ENCODE measurements at regions not wholly inside any gene's neighbourhood (a gene's known extent, or its start where the extent isn't known, plus 50 kb on each side); places are given as distances from the start of the nearest gene placed in this dataset.

DNA sequence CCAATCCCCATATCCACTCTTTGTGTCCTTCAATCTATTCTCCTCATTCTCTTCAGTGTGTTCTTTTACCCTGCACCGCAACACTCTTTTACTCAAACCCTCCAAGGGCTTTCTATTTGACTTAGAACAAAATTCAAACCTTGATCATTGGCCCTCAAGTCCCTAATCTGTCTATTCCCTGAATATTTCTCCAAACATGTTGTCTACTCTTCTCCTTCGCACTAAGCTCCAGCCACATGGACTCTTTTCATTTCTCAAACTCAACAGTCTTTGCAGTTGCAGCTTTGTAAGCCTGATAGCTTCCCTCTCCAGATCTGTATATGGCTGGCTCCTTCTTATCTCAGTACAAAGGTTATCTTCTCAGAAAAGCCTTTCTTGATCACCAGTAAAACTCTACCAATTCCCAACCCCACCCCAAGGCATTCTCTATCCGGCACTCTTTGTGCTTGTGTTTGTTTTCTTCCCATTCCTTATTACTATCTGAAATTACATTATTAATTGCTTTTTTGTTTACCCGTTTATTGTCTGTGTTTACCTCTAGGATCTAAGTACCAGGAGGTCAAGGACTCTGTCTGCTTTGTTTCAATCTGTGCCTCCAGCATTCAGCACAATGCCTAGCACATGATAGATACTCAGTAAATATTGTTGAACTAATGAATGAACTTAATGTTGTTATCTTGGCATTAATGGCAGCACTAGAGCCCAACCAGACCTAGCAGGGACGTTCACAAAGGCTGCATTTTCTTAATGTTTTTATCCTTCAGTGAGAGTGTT is 147.4 kb downstream of the BBOX1 start:
- Histone ChIP-seq H3K4me1 (peaks cover 0 to 16% (median 5%) of the 10 kb centered on the region in 6 donors), H3K27ac (no peak overlapping the region), H3K9me3 (no peaks in the 10 kb centered on the region), H3K4me3 (no peak overlapping the region), H3K27me3 (replicated peaks in 1 of 7) (peaks cover 0 to 6% (median 0%) of the 10 kb centered on the region in 7 donors), H3K36me3 (no peaks in the 10 kb centered on the region)
- 55 to 69% (median 68%) methylated on average over 5 of the region's 5 CpGs for WGBS, 5 donors
- TF ChIP-seq POLR2A (IDR thresholded peaks at IDR 0.05) (no peak), POLR2AphosphoS5 (IDR thresholded peaks at IDR 0.05) (no peak)
- TF ChIP-seq, protein P1, sequence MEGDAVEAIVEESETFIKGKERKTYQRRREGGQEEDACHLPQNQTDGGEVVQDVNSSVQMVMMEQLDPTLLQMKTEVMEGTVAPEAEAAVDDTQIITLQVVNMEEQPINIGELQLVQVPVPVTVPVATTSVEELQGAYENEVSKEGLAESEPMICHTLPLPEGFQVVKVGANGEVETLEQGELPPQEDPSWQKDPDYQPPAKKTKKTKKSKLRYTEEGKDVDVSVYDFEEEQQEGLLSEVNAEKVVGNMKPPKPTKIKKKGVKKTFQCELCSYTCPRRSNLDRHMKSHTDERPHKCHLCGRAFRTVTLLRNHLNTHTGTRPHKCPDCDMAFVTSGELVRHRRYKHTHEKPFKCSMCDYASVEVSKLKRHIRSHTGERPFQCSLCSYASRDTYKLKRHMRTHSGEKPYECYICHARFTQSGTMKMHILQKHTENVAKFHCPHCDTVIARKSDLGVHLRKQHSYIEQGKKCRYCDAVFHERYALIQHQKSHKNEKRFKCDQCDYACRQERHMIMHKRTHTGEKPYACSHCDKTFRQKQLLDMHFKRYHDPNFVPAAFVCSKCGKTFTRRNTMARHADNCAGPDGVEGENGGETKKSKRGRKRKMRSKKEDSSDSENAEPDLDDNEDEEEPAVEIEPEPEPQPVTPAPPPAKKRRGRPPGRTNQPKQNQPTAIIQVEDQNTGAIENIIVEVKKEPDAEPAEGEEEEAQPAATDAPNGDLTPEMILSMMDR (IDR thresholded peaks at IDR 0.05 in 8 of 11, conservative IDR thresholded peaks at IDR 0.05 in 3 of 11) = no peak
- intact Hi-C loops (cut with DNase I; ENCODE audit: low total_unique reads) = no loop called here
- no peak for DNase-seq

DNA sequence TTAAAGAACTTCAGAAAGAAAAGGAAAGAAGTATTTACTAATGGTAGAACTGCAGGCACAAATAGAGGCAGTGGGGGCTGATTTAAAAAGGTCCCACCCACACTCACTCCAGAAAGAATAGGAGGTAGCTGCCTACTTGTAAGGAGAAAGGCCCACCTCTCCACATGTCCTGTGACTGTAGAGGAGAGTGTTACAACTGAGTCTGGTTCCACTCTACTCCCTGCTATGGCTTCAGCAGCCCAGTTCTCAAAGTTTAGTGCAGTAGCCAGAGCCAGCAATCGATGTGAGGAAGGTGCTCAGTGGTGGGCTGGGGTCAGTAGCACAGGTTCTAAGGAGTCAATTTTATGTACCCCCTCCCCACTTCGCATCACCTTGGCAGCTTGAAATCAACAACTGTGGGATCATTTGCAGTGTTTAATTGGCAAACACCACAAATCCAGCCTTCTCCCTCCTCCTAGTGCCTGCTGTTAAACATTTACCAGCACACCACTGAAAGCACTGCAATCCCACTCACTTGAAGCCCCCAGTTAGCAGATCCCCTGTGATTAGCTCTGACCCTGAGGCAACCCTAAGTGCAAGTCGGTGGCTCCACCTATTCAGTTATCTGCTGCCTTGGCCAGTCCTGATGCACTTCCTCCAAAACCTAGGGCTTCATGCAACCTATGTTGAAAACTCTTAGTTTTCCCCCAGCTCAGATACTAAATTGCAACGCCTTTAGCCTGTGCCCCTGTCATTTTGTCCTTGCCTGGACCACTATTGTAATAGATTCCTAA is 146.6 kb downstream of the BBOX1 start:
- H3K27ac ChIP-seq = no peak overlapping the region
- no peaks in the 10 kb centered on the region for H3K9me3 ChIP-seq
- peaks cover 0 to 6% (median 0%) of the 10 kb centered on the region in 7 donors for H3K27me3 ChIP-seq (replicated peaks in 1 of 7)
- DNase-seq = no peak
- no peaks in the 10 kb centered on the region for H3K36me3 ChIP-seq
- intact Hi-C loops (cut with DNase I; ENCODE audit: low total_unique reads) = no loop called here
- peaks cover 0 to 16% (median 5%) of the 10 kb centered on the region in 6 donors for H3K4me1 ChIP-seq
- 52 to 67% (median 65%) methylated on average over 4 of the region's 4 CpGs for WGBS, 5 donors
- no peak for TF ChIP-seq POLR2A (IDR thresholded peaks at IDR 0.05)
- TF ChIP-seq, protein P1 (IDR thresholded peaks at IDR 0.05 in 8 of 11, conservative IDR thresholded peaks at IDR 0.05 in 3 of 11) = no peak
- TF ChIP-seq POLR2AphosphoS5 (IDR thresholded peaks at IDR 0.05) = no peak
- no peak overlapping the region for H3K4me3 ChIP-seq

DNA sequence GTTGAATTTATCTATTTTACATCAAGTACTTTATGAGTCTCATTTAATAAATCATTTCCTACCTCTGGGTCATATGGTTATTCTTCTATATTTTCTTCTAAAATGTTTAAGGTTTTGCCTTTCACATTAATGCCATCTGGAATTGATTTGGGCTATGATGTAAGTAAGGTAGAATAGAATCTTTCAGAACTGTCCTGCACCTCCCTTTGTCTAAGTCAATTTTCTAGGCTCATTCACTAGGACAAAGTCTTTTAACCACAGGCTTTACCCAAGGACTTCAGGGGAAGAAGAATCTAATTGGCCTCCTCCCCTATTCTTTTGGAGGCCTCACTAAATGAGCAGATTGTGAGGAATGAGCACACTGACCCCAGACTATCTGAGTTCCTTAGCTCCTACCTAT is 146.0 kb downstream of the BBOX1 start:
- Histone ChIP-seq H3K4me1 (peaks cover 0 to 16% (median 5%) of the 10 kb centered on the region in 6 donors), H3K27me3 (replicated peaks in 1 of 7) (peaks cover 0 to 6% (median 0%) of the 10 kb centered on the region in 7 donors), H3K27ac (no peak overlapping the region), H3K4me3 (no peak overlapping the region), H3K36me3 (no peaks in the 10 kb centered on the region), H3K9me3 (no peaks in the 10 kb centered on the region)
- no peak for DNase-seq
- TF ChIP-seq, protein P1 (IDR thresholded peaks at IDR 0.05 in 8 of 11, conservative IDR thresholded peaks at IDR 0.05 in 3 of 11) = no peak
- TF ChIP-seq POLR2A (IDR thresholded peaks at IDR 0.05) (no peak), POLR2AphosphoS5 (IDR thresholded peaks at IDR 0.05) (no peak)
- intact Hi-C loops (cut with DNase I; ENCODE audit: low total_unique reads) = no loop called here
